ENCODE measurements at regions not wholly inside any gene's neighbourhood (a gene's known extent, or its start where the extent isn't known, plus 50 kb on each side); places are given as distances from the start of the nearest gene placed in this dataset.

- no peak for TF ChIP-seq CTCF (optimal IDR thresholded peaks at IDR 0.05 in 1 of 3, IDR thresholded peaks at IDR 0.05 in 1 of 3, conservative IDR thresholded peaks at IDR 0.05 in 1 of 3; ENCODE audit: extremely low read depth in 1 of 3, insufficient read depth in 2 of 3, low read length in 3 of 3)
- no peak for TF ChIP-seq EZH2 (IDR thresholded peaks at IDR 0.05; ENCODE audit: low read length)
Observed at GRCh38 chr9:80792726-80793125, 896.6 kb downstream of the TLE1 start.
